PC-3 (cell line): ENCODE measurements at regions not wholly inside any gene's neighbourhood (a gene's known extent, or its start where the extent isn't known, plus 50 kb on each side); places are given as distances from the start of the nearest gene placed in this dataset.
A peak's percentile ranks its signal among the peaks of the same experiment; 100 is the strongest.

Experiments
- ATAC-seq: fragments of 200-7000 bp; cut with Tn5 transposase; 2 replicates; pipeline ENCODE4 v1.9.1; 2020; ENCODE audit warnings: mild to moderate bottlenecking, moderate library complexity
- BruUV-seq: library from RNA; stranded (reverse); fragments of 400-500 nt; replicated peaks from 2 replicates; lab custom pipeline; 2021; lab: Mats Ljungman, UMichigan
- CTCF ChIA-PET: fragments of 300-600 bp; sonication (Branson Sonifier 250); formaldehyde crosslinking; loops from one replicate; lab custom pipeline; 2022; ENCODE audit warnings: antibody characterized with exemption; lab: Charles Lee
- POLR2A ChIA-PET: fragments of 300-600 bp; sonication (Branson Sonifier 250); formaldehyde crosslinking; loops from one replicate; lab custom pipeline; 2022; ENCODE audit warnings: antibody characterized with exemption; ENCODE audit not compliant: unreplicated experiment; lab: Charles Lee
- DNase-seq: peaks from one replicate; pipeline ENCODE4 v3.0.0-alpha.2; 2015
- H2AFZ ChIP-seq: fragments of 300-600 bp; sonication (generic); 2 replicates; pipeline ENCODE4 v1.6.0; 2016; ENCODE audit warnings: antibody characterized with exemption, low read length
- H3F3A ChIP-seq: fragments of 300-600 bp; sonication (generic); one replicate; pipeline ENCODE4 v1.6.0; 2017; ENCODE audit warnings: antibody characterized with exemption, low read length, control low read depth, mild to moderate bottlenecking; ENCODE audit not compliant: unreplicated experiment
- H3K27ac ChIP-seq: fragments of 300-600 bp; sonication (generic); 2 replicates; pipeline ENCODE4 v1.5.1; 2016; ENCODE audit warnings: mild to moderate bottlenecking, low read length
- H3K27me3 ChIP-seq: fragments of 300-600 bp; sonication (generic); 2 replicates; pipeline ENCODE4 v1.6.1; 2016; ENCODE audit warnings: low read length, mixed read lengths
- H3K36me3 ChIP-seq: fragments of 300-600 bp; sonication (generic); 2 replicates; pipeline ENCODE4 v1.6.1; 2016; ENCODE audit warnings: low read depth, mixed run types, low read length, mixed read lengths
- H3K4me1 ChIP-seq: fragments of 300-600 bp; sonication (generic); 2 replicates; pipeline ENCODE4 v1.5.1; 2016; ENCODE audit warnings: low read length; ENCODE audit not compliant: insufficient read depth
- H3K4me2 ChIP-seq: fragments of 300-600 bp; sonication (generic); 2 replicates; pipeline ENCODE4 v1.6.0; 2016; ENCODE audit warnings: low read length
- H3K4me3 ChIP-seq: fragments of 300-600 bp; sonication (generic); 2 replicates; pipeline ENCODE4 v1.5.1; 2016; ENCODE audit warnings: mild to moderate bottlenecking, low read length, mixed read lengths
- H3K79me2 ChIP-seq: fragments of 300-600 bp; sonication (generic); 2 replicates; pipeline ENCODE4 v1.6.1; 2017; ENCODE audit warnings: low read length, mixed read lengths
- H3K9ac ChIP-seq: fragments of 300-600 bp; sonication (generic); 2 replicates; pipeline ENCODE4 v1.6.0; 2016; ENCODE audit warnings: mild to moderate bottlenecking, low read length
- H3K9me2 ChIP-seq: fragments of 300-600 bp; sonication (generic); replicated peaks from 2 replicates; pipeline ENCODE4 v1.6.1; 2016; ENCODE audit warnings: mixed run types, low read length, mixed read lengths
- H3K9me3 ChIP-seq: fragments of 300-600 bp; sonication (generic); 2 replicates; pipeline ENCODE4 v1.6.1; 2016; ENCODE audit warnings: low read length, mixed read lengths
- H4K20me1 ChIP-seq: fragments of 300-600 bp; sonication (generic); 2 replicates; pipeline ENCODE4 v1.6.1; 2016; ENCODE audit warnings: low read length, mixed read lengths
- CTCF ChIP-seq: fragments of 300-600 bp; sonication (generic); conservative IDR thresholded peaks from 2 replicates; pipeline ENCODE4 v1.5.1; 2017; ENCODE audit warnings: antibody characterized with exemption, low read depth, mild to moderate bottlenecking, low read length
- EZH2 ChIP-seq: fragments of 300-600 bp; sonication (generic); IDR thresholded peaks from one replicate; pipeline ENCODE4 v1.6.1; 2017; ENCODE audit warnings: antibody characterized with exemption, mild to moderate bottlenecking, low read length; ENCODE audit not compliant: unreplicated experiment
- EZH2phosphoT487 ChIP-seq: fragments of 300-600 bp; sonication (generic); IDR thresholded peaks from 2 replicates; pipeline ENCODE4 v1.6.1; 2018; ENCODE audit warnings: mild to moderate bottlenecking, antibody characterized with exemption, low read length, borderline replicate concordance
- intact Hi-C: fragments of 100-400 bp; cut with micrococcal nuclease; formaldehyde crosslinking; loops from 2 replicates; pipeline ENCODE4 v1.9.0; 2023

- Histone ChIP-seq H3K4me3 (no peak overlapping the region), H3K79me2 (no peaks in the 10 kb centered on the region), H3K36me3 (no peaks in the 10 kb centered on the region), H3K9me3 (no peaks in the 10 kb centered on the region), H3F3A (no peaks in the 10 kb centered on the region), H3K27ac (no peak overlapping the region), H3K27me3 (no peaks in the 10 kb centered on the region), H4K20me1 (no peaks in the 10 kb centered on the region), H3K4me2 (no peak overlapping the region), H3K9me2 (no peaks in the 10 kb centered on the region), H3K9ac (no peak overlapping the region), H2AFZ (no peak overlapping the region), H3K4me1 (no peaks in the 10 kb centered on the region)
- ATAC-seq: peak; percentile 56; the same call in 1 of the 2 replicates
- CTCF ChIA-PET: interaction anchor here (0.6 kb wide), 1 partner anchor 346 kb away, joined by 5 read pairs; no protein-coding TSS in a partner anchor
- POLR2A ChIA-PET: no interaction called here
- intact Hi-C loops: no loop called here
- TF ChIP-seq EZH2phosphoT487 (no peak), CTCF (no peak), EZH2 (no peak)
- DNase-seq: peak; percentile 31
- BruUV-seq: no TSS peak
These were observed 293.5 kb upstream of the SUCLG2 start for GRCh38 chr3:67947808-67948508.

- Histone ChIP-seq H3K79me2 (no peaks in the 10 kb centered on the region), H3K36me3 (no peaks in the 10 kb centered on the region), H3K4me1 (no peaks in the 10 kb centered on the region), H3K27ac (no peak overlapping the region), H3K4me3 (no peak overlapping the region), H3K9me2 (no peaks in the 10 kb centered on the region), H3K27me3 (no peaks in the 10 kb centered on the region), H3K9me3 (no peaks in the 10 kb centered on the region), H2AFZ (no peak overlapping the region), H3K4me2 (no peak overlapping the region), H3K9ac (no peak overlapping the region), H4K20me1 (no peaks in the 10 kb centered on the region), H3F3A (no peaks in the 10 kb centered on the region)
- ChIA-PET POLR2A (no interaction called here), CTCF (no interaction called here)
- DNase-seq (no peak), ATAC-seq (no peak)
- no peak for TF ChIP-seq EZH2phosphoT487
- TF ChIP-seq CTCF: no peak
- no peak for TF ChIP-seq EZH2
- intact Hi-C loops: no loop called here
- no TSS peak for BruUV-seq
These were observed 292.0 kb upstream of the SUCLG2 start for GRCh38 chr3:67946436-67946835.

GRCh38 chr3:67943546-67943945, 289.1 kb upstream of the SUCLG2 start:
- Histone ChIP-seq H3K27me3 (no peaks in the 10 kb centered on the region), H4K20me1 (no peaks in the 10 kb centered on the region), H3K9ac (no peak overlapping the region), H3K9me2 (no peaks in the 10 kb centered on the region), H3K27ac (no peak overlapping the region), H3F3A (no peaks in the 10 kb centered on the region), H3K4me2 (no peak overlapping the region), H3K36me3 (no peaks in the 10 kb centered on the region), H3K9me3 (no peaks in the 10 kb centered on the region), H3K79me2 (no peaks in the 10 kb centered on the region), H2AFZ (no peak overlapping the region), H3K4me1 (no peaks in the 10 kb centered on the region), H3K4me3 (no peak overlapping the region)
- ATAC-seq: no peak
- intact Hi-C loops: no loop called here
- ChIA-PET POLR2A (no interaction called here), CTCF (no interaction called here)
- TF ChIP-seq EZH2 (no peak), CTCF (no peak), EZH2phosphoT487 (no peak)
- no TSS peak for BruUV-seq
- no peak for DNase-seq
